HG03066 (cell line): ENCODE measurements at regions not wholly inside any gene's neighbourhood (a gene's known extent, or its start where the extent isn't known, plus 50 kb on each side); places are given as distances from the start of the nearest gene placed in this dataset.
"Not testable (repeated sequence)": the region's sequence is repeated elsewhere in the genome, so short reads cannot be mapped to it uniquely, and the experiment has no call there.

Experiments
- ATAC-seq: cut with Tn5 transposase; IDR thresholded peaks from one replicate; pipeline ENCODE4 v1.9.1; 2021; ENCODE audit warnings: low read depth; ENCODE audit not compliant: unreplicated experiment

DNA sequence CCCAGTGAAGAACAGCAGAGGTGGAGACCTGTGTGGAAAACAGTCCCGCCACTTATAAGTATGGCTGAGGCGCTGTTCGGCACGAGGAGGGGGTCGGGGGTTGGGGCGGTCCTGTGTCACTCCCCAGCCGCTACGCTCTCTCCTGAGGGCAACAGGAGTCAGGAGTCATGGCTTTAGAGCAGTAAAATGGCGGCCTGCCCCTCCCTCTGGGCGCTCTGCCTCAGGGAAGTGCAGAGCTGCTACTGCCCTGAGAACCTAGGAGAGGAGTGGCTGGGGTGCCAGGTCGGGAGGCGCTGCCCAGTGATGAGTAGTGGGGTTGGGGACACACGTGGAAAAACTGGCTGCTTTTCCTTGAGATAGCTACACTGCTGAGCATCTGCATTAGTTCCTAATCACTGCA lies 551.2 kb upstream of the AMOT start:
- ATAC-seq = no peak

DNA sequence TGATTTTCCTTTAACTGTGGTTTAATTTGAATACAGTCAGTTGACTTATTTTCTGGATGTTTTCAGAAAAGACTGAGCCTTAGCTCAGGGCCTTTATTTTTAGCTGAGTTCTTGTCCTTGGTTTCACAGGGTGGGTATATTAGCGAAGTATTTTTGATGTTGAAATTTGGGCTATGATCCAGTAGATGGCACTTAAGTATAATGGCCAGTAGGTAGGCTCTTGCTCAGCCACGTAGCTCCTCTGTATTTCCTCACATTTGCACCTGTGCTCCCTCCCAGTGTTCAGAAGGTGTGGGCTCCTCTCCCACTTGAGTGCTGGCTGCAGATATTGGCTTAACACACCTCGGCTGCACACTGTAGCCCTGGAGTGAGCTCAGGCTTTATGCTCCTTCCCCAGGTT lies 549.9 kb upstream of the AMOT start:
- no peak for ATAC-seq

DNA sequence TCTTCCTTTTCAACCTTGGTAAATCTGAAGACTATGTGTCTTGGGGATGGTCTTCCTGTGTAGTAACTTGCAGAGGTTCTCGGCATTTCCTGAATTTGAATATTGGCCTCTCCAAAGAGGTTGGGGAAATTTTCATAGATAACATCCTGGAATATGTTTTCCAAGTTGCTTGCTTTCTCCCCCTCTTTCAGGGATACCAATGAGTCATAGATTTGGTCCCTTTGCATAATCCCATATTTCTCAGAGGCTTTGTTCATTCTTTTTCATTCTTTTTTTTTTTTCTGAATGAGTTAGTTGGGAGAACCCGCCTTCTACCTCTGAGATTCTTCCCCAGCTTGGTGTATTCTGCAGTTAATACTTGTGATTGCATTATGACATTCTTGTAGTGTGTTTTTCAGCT lies 549.2 kb upstream of the AMOT start:
- ATAC-seq = no peak

DNA sequence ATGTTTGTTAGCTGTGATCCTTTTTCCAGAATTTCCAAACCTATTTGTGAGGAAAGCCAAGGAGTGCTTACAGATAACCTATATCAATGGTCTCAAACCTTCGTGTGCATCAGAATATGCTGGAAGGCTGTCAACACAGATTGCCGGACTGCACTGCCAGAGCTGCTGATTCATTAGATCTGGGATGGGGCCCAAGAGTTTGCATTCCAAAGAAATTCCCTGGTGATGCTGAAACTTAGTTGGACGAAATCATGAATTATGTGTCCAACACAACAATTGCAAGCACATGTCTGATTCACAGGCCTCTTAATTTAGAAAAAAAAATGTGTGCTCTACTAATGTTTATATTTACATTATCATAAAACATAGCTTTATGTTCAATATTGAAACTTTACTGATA lies 544.0 kb upstream of the AMOT start:
- no peak for ATAC-seq

DNA sequence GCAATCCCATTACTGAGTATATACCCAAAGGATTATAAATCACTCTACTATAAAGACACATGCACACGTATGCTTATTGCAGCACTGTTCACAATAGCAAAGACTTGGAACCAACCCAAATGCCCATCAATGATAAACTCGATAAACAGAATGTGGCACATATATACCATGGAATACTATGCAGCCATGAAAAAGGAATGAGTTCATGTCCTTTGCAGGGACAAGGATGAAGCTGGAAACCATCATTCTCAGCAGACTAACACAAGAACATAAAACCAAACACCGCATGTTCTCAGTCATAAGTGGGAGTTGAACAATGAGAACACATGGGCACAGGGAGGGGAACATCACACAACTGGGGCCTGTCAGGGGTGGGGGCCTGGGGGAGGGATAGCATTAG lies 532.8 kb upstream of the AMOT start:
- not testable (repeated sequence) for ATAC-seq

DNA sequence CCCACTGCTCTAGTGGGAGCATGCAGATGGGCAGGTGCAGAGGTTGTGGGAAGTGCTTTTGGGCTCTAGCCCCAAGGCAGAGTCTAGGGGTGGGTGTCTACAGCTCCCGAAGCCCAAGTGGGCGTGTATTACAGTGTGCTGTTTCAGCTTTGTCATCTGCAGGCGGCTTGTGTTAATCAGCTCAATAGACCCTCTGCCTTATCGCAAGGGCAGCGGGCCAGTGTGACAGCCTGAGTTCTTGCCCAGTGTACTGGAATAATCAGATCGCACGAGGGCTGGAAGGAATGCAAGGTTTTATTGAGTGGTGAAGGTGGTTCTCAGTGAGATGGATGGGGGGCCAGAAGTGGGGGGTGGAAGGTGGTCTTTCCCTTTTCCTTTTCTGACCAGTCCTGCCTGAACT lies 529.4 kb upstream of the AMOT start:
- no peak for ATAC-seq

DNA sequence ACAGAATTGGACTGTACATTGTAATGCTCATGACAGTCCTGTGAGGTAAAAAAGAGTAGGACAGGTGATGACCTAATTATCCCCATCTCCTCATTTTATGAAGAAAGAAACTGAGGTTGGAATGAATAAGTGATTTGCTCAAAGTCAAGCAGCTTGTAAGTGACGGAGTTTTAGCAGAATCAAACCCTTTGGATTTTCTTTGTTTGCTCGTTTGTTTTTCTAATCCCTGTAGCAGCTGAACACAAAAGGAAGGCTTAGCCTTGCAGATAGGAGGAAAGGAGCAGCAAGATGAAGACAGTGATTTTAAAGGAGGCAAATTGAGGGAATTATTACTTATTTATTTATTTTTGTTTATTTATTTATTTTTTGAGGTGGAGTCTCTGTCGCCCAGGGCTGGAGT lies 528.4 kb upstream of the AMOT start:
- no peak for ATAC-seq

DNA sequence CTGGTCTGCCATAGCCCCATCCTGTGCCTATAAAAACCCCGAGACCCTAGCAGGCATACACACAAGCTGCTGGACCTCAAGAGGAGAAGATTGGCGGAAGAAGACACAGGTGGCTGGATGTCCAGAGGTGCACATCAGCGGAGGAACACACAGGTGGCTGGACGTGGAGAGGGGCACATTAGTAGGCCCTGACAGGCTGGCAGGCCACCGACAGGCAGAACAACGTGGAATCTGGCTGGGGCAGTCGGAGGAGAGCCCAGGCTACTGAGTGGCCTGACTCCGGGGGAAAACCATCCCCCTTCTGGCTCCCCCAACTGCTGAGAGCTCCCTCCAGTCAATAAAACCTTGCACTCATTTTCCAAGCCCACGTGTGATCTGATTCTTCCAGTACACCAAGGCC lies 512.5 kb upstream of the AMOT start:
- ATAC-seq = no peak

DNA sequence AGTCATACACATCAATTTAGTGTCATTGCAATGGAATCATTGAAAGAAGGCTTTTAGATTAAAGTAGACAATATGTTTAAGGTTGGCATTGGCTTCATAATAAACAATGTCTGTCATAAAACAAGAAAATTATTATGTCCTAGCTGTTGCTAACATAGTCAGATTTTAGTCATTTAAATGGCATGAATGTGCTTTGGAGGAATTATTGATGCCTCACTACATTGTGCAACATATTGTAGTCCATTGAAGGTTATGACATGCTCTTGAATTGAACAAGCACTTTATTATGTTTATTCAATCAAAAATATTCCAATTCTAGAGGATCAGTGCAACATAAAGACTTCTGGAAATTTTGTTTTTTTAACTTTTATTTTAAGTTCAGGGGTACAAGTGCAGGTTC lies 489.8 kb upstream of the AMOT start:
- ATAC-seq = no peak

DNA sequence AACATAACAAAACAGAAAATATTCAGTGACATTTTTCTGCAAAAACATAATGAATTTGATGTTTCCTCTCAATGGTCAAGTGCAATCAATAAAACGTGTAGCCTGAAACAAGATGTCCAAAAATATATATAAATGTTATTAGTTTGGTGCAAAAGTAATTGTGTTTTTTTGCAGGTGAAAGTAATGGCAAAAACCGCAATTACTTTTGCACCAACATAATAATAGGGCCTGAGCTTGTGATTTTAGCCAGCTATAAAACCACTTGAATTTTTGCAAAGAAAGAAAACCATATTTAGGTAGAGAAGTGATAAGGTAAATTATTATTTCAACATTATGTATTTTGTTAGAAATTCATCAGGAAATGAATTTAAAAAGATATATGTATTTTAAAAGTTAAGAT lies 475.3 kb upstream of the AMOT start:
- no peak for ATAC-seq

DNA sequence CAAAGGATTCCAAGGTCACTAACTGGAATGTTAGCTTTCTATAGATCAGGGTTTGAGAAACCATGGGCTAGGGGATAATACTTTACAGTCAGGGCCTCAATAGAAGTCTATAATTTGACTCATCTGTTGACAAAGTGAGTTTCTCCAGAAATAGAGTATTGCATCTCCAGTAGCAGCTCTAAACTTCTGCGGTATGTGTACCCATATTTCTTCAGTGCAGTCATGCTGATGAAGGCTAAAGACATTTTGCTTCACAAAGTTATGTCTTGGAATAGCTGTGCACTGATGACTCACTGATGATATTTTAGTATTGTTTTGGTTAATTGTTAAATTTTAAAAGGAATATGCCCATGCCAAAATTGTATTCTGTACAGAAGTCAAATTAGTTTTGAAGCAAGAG lies 464.9 kb upstream of the AMOT start:
- no peak for ATAC-seq

DNA sequence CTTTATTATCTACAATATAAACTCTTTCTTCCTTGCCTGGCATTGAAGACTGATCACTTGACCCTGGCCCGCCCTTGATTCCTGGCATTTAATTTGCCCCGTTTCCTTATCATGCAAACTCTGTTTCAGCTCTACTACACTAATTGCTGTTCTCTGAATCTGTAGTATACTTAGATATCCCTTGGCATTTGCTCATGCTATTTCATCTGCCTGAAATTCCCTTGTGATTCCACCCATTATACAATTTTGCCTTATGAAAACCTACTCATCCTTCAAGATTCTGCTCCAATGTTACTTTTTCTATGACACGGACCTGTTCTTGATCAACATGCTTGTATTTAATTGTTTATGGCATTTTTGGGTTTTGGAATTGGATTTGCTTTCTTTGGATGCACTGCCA lies 459.9 kb upstream of the AMOT start:
- ATAC-seq = no peak

DNA sequence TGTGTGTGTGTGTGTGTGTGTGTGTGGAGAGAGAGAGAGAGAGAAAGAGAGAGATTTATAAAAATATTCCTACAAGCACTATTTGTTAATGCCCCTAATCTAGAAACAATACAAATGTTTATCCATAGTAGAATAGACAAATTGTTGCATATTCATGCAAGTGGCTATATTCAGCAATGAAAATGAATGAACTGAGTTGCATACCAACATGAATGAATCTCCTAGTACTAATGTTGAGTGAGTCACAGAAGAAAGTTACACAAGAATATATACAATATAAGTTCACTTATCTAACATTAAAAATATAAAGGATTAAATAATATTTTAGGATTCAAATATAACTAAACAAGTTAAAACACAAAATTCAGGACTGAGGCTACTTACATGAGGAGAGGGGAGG lies 456.8 kb upstream of the AMOT start:
- ATAC-seq = no peak

DNA sequence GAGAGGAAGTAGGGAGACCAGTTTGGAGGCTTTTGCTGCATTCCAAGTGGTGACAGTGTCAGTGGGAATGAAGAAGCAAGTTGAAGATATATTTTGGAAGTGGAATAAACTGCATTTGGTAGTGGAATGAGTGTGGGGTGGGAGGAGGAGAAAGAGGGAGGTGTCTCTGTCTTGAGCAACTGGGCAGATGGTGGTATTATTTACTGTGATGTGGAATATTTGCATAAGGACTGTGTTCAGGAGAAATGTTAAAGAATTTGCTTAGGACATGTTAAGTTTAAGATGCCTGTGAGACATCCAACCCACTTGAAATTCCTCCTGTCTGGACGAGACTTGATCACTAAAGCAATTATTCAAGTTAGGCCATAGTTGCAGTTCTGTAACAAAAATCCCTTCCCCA lies 448.9 kb upstream of the AMOT start:
- no peak for ATAC-seq

DNA sequence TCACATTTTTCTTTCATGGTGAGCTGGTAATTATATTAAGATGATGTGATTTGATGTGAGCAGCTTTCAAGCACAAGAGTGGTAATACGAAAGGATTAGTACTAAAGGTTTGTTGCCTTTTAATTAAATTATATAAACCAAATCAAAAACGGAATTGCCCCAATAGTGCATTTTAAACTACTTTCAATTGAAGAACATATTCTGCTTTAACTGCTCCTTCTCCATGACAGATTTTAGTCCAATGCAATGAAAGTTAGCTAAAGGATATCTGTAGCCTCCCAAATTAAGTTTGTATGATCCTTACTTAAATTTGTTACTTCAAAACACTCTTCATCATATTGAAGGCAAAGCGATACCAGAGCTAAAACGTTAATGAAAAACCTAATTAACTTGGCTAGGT lies 447.1 kb upstream of the AMOT start:
- ATAC-seq = no peak

DNA sequence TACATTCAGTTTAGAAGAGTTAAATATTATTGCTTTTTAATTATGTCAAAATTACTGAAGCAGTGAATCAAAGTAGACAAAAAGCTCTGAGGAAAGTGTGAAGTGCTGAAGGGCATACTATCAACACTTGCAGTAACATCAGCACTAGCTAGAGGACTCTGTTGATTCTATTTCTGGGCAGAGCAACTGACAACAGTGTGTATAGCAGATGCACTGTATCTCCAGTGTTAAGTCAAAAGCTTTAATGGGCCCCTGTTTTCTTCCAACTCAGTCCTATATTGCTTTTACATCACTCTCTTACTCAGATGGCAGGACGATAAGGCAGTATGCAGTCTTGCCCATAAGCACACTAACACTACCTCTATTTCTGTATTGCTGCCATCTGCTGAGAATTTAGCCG lies 435.2 kb upstream of the AMOT start:
- no peak for ATAC-seq

DNA sequence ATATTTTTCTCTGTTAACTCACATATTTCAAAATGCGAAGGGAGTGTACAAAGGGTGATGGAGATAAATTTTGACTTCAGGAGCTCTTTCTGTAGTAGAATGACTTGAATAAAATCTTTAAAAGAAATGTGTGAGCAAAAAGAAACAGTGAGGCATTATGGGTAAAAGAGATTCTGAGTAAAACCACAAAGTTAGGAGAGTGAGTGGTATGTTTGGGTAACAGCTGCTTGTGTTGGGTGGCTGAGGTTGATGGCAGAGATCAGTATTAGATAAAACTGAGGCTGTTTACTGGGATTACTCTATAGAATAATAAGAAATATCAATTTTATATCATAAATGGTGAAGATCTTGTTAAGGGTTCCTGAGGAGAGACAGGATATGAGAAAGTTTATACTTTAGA lies 434.2 kb upstream of the AMOT start:
- ATAC-seq = no peak

DNA sequence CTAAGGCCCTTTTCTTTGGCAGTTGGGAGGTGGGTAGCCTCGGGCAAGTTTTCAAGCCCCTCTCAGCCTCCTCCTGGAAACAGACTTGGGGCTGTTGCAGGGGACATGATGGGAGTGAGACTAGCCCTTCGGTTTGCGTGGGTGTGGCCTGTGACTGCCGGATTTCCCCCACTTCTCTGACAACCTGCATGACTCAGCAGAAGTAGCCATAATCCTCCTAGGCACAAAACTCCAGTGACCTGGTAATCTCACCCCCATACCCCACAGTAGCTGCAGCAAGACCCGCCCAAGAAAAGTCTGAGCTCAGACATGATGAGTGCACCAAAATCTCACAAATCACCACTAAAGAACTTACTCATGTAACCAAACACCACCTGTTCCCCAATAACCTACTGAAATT lies 433.7 kb upstream of the AMOT start:
- ATAC-seq = no peak

DNA sequence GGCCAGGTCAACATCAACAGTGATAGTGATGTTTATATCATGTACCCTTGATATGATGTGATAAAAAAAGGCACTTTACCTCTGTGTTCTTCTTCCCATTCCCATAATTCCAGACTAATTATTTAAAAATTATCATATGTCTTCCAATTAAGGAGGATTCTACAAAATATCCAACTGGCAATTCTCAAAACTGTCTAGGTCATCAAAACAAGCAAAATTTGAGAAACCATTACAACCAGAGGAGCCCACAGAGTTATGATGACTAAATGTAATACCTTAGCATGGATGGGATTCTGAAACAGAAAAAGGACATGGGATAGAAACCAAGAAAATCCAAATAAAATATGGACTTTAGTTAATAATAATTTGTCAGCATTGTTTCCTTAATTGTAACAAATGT lies 428.6 kb upstream of the AMOT start:
- ATAC-seq = no peak

DNA sequence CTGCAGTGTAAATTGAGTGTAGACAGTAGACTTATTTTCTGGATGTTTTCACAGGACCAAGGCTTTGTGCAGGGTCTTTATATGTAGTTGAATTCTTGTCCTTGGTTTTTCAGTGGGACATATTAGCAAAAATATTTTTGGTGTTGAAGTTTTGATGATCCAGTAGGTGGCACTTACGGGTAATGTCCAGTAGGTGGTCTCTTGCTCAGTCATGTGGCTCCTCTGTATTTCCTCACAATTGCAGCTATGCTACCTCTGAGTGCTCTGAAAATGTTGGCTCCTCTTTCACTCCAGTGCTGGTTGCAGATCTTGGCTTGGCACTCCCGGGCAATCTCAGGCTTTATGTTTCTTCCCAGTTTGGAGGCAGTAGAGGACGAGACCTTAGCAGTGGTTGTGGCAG lies 419.8 kb upstream of the AMOT start:
- no peak for ATAC-seq

DNA sequence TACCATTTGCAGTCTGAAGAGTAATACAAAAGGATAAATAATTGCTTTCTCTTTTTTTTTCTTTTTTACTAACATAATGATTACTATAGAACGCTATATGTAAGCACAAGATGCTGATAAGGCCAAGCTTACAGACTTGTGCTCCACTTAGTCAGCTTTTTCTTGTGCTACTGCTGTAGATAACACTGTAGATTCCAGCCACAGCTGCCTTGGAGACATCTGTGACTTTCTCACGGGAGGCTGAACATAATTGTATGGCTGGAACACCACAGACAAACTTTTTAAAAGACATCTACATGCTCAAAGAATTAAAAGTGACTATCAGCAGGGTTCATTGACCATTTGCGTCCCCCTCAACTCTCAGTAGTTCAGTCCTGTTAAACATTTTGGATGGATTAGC lies 381.7 kb upstream of the AMOT start:
- no peak for ATAC-seq

DNA sequence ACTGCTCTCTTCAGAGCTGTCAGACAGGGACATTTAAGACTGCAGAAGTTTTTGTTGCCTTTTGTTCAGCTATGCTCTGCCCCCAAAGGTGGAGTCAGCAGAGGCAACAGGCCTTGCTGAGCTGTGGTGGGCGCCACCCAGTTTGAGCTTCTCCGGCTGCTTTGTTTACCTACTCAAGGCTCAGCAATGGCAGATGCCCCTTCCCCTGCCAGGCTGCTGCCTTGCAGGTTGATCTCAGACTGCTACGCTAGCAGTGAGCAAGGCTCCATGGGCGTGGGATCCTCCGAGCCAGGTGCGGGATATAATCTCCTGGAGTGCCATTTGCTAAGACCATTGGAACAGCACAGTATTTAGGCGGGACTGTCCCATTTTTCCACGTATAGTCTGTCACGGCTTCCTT lies 371.4 kb upstream of the AMOT start:
- no peak for ATAC-seq

DNA sequence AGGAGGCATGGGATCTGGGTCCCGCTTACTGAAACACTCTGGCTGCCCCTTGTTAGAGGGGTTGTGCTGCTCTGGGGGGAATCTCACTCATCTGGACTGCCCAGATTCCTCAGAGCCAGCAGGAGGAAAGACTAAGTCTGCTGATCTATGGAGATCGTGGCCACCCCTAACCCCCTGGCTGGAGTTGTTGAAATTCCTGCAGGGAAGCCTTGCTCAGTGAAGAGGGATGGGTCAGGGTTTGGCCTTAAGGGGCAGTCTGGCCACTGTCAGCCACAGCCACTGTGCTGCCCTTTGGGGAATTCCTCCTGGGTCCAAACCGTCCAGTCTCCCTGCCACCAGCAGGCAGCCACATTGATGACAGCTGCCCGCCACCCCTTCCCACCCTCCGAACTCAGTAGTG lies 362.0 kb upstream of the AMOT start:
- ATAC-seq = no peak

DNA sequence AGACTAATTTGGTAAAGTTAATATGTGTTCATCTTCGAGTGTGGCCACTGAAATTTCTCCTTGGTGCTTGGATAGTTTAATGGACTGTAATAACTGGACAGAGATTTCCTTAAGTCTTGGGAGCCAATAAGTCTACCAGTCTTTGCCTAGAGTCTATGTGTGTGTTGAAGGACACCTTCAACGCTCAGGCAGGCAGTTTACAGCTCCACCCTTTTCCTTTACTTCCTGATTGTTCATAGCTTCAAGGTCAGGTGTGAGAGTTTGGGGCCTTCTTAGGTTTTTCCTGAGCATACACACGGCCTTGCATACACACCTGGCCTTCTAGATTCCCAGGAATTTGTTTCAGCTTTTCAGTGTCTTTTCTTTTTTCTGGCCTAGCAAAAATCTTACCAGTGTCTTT lies 355.3 kb upstream of the AMOT start:
- ATAC-seq = no peak
